Right hindlimb (tissue), 1 donor: ENCODE measurements at regions not wholly inside any gene's neighbourhood (a gene's known extent, or its start where the extent isn't known, plus 50 kb on each side); places are given as distances from the start of the nearest gene placed in this dataset.

ENCODE experiments used
- DNase-seq: peaks from one replicate; pipeline ENCODE4 v3.0.0-alpha.2; 2018

GRCh38 chr18:75526038-75526437 is 98.5 kb upstream of the SMIM21 start:
- DNase-seq: no peak

DNA sequence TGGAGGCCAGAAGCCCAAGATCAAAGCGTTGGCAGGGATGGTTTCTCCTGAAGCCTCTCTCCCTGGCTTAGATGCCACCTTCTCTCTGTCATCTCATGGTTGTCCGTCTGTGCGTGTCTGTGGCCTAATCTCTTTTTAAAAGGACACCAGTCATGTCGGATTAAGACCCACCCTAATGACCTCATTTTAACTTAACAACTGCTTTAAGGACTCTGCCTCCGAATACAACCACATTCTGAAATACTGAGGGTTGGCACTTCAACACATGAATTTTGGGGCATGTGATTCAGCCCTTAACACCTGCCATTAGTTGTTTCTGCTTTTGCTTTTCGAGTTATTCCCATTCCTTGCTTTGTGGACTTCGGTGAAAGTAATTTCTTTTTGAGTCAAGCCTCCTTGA is 97.8 kb upstream of the SMIM21 start:
- DNase-seq: no peak

GRCh38 chr18:75524841-75525240 is 97.3 kb upstream of the SMIM21 start:
- no peak for DNase-seq

DNA sequence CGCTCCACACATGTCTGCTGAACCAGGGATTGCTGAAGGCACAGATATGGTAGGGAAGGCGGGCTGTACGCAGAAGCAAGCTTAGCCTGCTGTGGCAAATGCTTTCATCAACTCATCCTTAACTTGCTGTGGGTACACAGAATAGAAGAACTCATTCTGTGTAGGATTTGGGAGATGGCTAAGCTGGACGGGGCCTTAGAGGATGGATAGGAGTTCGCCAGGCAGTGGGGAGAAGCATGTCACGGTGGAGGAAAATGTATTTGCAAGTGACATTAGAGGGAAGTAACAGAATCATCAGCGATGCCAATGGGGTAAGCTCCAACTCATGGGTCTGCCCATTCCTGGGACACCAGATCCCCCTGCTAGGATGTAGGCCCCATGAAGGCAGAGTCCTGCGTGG is 96.7 kb upstream of the SMIM21 start:
- no peak for DNase-seq

GRCh38 chr18:75521816-75522215 is 94.3 kb upstream of the SMIM21 start:
- no peak for DNase-seq

- DNase-seq: no peak
Observed at GRCh38 chr18:75518007-75518406, 90.5 kb upstream of the SMIM21 start.

DNA sequence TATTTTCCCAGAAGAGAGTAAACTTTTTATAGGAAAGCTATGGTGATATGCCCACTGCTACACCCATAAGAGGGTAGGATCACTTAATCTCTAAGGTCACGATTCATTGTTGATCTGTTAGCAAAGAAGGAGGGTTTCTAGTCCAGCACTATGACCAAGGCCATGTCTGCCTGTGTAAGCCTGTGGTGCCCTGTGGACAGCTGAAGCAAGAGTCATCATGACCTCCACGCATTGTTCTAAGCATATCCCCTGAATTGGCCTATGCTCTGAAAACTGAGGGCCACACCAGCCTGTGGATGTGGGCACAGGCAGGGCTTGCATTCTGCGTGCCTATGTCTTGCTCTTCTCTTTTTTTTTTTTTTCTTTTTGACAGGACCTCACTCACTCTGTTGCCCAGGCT is 89.8 kb upstream of the SMIM21 start:
- DNase-seq: no peak

DNA sequence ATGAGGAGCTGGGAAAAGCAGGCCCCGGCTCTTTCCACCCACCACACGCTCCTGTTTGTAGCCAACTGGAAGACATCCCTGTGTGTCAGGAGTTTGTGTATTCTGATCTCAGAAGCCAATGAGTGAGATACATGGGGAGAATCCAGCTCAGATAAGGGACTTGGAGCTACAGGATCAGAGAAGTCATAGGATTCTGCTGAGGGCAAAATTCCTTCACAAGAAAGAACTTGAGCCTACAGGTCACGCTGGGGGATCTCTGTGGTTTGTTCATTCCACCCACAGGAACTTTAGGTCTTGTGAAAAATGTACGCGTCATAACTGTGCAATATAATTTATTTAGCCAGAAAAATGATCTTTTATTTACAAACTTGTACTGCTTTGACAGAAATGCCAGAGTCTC is 80.1 kb upstream of the SMIM21 start:
- DNase-seq: no peak

GRCh38 chr18:75506913-75507312 is 79.4 kb upstream of the SMIM21 start:
- no peak for DNase-seq

DNA sequence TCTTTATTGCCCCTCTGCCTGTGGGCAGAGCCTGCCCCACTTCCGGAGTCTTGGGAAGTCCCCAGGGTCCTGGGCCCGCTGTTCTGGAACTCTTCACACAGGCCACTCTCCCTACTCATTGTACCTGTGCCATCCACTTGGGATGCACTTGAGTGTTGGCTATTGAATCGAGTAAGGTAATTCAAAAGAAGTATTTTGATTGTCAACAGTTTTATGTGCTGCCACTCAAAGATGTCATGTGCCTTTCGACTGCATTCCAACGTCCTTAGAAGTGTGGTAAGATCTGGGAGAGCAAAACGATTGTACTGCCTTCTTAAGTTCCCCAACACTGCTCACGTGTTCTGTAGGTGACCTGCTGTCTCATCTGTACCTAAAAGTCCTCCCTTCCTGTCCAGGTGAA is 77.0 kb upstream of the SMIM21 start:
- DNase-seq: no peak

DNA sequence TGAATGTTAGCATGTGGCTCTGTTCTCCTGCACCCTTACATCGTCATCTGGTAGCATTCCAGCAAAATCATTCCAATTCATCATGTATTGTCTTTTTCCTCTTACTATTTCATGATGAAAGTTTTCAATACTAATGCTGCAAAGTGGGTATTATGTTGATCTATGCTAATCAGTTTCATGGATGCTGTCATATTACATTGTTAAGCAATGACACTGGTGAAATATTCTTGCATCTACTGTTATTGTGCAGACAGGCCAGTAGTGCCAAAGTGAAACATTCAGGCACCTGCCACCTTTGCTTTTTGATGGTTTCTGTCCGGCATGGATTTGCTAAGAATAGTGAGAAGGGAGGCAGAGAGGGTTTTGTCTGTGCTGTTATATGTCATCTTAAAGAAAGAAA is 76.1 kb upstream of the SMIM21 start:
- DNase-seq: no peak

GRCh38 chr18:75502286-75502685 is 74.8 kb upstream of the SMIM21 start:
- no peak for DNase-seq

DNA sequence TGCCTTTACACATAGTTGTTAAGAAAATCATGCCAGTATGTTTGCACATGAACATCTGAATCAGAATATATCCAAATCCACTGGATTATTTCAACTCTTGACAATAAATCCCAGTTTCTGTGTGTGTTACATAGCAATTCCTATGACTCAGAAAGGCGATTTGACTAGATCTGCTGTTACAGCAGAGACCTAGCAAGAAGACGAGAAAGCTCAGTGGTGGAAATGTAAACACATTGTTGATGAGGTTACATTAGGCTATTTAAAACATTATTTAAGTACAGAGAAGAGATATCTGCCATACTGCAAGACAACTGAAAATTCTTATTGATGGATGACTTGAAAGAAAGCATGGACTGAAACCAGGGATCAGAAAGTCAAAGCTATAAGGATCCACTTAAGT is 73.0 kb upstream of the SMIM21 start:
- DNase-seq: no peak

DNA sequence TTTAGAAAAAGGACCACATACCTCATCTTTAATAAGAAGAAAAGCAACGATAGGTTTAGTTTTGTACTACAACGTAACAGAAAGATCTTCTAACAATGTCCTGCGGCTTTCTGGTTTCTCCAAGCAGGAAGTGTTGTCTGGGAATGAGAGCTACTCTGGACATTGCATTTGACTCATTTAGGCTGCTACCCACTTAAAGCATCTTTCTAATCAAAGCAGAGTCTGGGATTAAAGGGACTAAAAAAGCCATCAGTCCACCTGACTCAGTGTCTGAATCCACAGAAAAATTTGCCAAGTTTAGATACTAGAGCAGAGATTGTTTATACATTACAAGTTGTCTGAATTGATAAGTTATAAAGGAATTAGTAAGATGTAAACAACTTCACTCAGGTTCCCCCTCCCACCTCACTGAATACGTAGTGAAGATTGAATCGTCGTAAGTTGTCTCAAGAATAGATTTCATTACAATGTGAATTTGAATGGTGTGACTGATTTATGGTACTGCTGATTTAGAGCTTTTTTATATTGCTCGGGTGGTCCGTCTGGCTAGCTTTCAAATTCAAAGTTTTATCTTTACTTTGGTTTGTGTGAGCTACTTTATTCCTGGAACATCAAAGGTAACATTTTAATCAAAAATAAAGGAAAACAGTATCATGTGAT is 70.2 kb upstream of the SMIM21 start:
- no peak for DNase-seq

- no peak for DNase-seq
Observed at GRCh38 chr18:75496151-75496550, 68.6 kb upstream of the SMIM21 start.

DNA sequence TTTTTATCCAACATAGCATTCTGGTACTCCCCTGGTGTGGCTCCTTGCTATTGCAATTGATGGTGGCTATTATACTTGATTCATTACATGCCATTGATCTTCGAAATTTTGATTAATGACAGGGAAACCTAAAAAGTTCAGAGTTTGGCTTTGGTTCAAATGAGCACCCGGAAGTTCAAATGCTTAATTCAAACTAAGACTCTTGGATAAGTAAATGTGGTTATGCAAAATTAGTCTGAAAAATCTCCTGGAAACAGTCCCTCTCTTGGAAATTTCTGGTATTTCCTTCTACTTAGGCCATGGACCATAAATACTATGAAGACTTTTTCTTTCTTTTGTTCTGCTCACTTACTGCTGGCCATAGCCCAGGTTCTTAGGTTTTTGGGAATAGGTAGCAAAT is 65.3 kb upstream of the SMIM21 start:
- DNase-seq: no peak

DNA sequence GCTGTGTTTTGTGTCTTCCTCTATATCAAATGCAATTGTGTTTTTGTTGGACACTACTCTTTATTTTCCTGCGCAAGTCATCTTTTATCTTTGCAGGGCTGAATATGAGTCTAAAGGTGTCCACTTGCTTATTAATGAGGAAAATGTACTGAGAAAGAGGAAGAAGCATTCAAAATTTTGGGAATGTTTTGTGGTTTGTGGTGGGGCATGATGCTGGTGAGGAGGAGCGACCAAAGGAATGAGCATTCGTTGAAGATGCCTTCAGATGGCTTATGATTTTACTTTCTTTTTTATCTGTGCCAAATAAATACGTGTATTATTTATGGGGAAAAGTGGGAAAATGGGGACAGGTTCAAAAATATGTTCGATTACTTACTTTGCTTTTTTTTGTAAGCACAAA is 63.9 kb upstream of the SMIM21 start:
- no peak for DNase-seq

- no peak for DNase-seq
Observed at GRCh38 chr18:75489493-75490190, 62.1 kb upstream of the SMIM21 start.

DNA sequence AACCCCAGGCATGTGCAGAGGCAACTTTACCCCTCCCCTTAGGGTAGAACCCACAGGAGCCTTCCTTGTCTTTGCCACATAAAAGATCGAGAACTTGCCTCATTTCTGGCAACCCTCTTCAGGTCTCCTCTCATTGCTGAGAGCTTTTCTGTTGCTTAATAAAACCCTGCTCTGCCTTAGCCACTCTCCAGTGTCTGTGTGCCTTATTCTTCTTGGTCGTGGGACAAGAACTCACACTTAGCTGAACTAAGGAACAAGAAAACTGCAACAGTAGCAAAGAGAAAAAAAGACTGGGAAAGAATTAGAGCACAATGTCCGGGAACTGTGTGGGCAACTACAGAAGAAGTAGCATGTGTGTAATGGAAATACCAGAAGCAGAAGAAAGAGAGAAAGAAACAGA is 56.2 kb upstream of the SMIM21 start:
- no peak for DNase-seq

GRCh38 chr18:75482880-75483279 is 55.4 kb upstream of the SMIM21 start:
- no peak for DNase-seq

DNA sequence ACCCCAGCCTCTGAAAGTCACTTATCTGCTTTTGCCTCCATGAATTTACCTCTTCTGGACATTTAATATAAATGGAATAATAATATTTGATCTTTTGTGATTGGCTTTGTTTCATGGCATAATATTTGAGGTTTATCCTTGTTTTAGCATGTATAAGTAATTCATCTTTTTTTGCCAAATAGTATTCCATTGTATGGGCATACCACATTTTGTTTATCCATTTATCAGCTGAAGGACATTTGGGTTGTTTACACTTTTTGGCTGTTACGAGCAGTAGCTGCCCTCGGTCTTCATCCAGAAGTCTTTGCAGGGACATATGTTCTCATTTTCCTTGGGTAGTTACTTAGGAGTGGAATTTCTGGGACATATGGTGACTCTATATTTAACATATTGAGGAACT is 53.0 kb upstream of the SMIM21 start:
- DNase-seq: no peak

- peak; percentile 39 for DNase-seq
Observed at GRCh38 chr18:75478996-75479880, 51.7 kb upstream of the SMIM21 start.

GRCh38 chr18:75477900-75478299 is 50.4 kb upstream of the SMIM21 start:
- no peak for DNase-seq
